ENCODE measurements at regions not wholly inside any gene's neighbourhood (a gene's known extent, or its start where the extent isn't known, plus 50 kb on each side); places are given as distances from the start of the nearest gene placed in this dataset.

DNA sequence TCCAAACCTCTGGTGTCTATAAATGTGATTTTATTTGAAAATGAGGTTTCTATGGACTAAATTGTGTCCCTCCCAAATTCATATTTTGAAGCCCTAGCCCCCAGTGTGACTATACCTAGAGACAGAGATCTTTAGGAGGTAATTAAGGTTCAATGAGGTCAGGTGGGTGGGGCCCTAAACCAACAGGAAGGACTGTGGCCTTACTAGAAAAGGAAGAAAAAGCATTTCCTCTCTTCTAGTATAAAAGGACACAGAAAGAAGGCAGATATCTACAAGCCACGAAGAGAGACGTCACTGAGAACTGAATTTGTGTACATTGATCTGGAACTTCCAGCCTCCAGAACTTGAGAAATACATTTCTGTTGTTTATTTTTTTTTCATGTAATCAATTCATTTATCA is 123.1 kb upstream of the RUNX1 start:
- no peak for TF ChIP-seq POLR2A (IDR thresholded peaks at IDR 0.05)
- no peak for TF ChIP-seq EP300 (IDR thresholded peaks at IDR 0.05)
- TF ChIP-seq, protein P1, sequence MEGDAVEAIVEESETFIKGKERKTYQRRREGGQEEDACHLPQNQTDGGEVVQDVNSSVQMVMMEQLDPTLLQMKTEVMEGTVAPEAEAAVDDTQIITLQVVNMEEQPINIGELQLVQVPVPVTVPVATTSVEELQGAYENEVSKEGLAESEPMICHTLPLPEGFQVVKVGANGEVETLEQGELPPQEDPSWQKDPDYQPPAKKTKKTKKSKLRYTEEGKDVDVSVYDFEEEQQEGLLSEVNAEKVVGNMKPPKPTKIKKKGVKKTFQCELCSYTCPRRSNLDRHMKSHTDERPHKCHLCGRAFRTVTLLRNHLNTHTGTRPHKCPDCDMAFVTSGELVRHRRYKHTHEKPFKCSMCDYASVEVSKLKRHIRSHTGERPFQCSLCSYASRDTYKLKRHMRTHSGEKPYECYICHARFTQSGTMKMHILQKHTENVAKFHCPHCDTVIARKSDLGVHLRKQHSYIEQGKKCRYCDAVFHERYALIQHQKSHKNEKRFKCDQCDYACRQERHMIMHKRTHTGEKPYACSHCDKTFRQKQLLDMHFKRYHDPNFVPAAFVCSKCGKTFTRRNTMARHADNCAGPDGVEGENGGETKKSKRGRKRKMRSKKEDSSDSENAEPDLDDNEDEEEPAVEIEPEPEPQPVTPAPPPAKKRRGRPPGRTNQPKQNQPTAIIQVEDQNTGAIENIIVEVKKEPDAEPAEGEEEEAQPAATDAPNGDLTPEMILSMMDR (IDR thresholded peaks at IDR 0.05) = no peak
- no peaks in the 10 kb centered on the region for H3K36me3 ChIP-seq
- no peak overlapping the region for H3K27ac ChIP-seq
- 70 to 76% methylated on average over 2 of the region's 2 CpGs for WGBS, 2 donors
- no peaks in the 10 kb centered on the region for H3K27me3 ChIP-seq
- DNase-seq (ENCODE audit: low spot score in 2 of 2) = no peak
- H3K9me3 ChIP-seq = no peaks in the 10 kb centered on the region
- no peak overlapping the region for H3K4me3 ChIP-seq
- H3K4me1 ChIP-seq = no peaks in the 10 kb centered on the region

DNA sequence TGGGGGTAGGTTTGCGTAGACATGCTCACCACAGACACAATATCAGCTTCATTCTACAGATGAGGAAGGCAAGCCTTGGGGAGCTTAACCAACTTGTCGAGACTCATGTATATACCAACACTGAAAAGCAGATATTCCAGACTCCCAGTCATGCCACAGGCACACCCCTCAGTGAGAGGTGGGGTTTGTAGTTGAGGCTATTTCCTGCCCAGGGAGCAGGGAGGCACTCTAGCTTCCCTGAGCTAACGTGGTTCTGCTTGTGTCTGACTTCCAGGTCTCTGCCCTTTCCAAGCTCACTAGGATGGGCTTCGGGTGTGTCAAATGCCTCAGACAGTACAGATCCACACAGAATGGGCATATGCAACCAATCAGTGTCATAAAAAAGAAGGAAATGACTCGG is 122.3 kb upstream of the RUNX1 start:
- WGBS, 2 donors = 68 to 73% methylated on average over 5 of the region's 5 CpGs
- H3K36me3 ChIP-seq = no peaks in the 10 kb centered on the region

DNA sequence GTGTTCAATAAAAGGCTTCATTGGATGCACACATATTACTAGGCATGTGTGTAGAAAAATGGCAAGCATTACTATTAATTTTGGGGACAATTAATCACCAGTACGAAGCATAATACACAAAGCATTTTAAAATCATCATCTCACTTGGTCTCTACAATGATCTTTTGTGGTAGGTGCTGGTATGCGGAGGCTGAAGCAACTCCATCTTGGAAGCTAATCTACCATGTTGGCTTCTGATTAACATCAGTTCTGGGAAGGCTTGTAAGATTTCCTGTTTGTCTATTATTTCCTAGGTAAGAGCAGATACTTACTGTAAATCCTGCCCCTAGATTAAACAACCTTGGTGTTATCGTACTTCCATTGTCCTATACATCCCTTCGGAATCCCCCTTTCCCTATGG is 121.7 kb upstream of the RUNX1 start:
- no peaks in the 10 kb centered on the region for H3K36me3 ChIP-seq
- no peak overlapping the region for H3K4me3 ChIP-seq
- no peaks in the 10 kb centered on the region for H3K27me3 ChIP-seq
- H3K27ac ChIP-seq = no peak overlapping the region
- no peak for TF ChIP-seq EP300 (IDR thresholded peaks at IDR 0.05)
- TF ChIP-seq, protein P1 (IDR thresholded peaks at IDR 0.05) = no peak
- TF ChIP-seq POLR2A (IDR thresholded peaks at IDR 0.05) = no peak
- no peak for DNase-seq (ENCODE audit: low spot score in 2 of 2)
- 92 to 95% methylated on average over 4 of the region's 4 CpGs for WGBS, 2 donors
- no peaks in the 10 kb centered on the region for H3K9me3 ChIP-seq
- H3K4me1 ChIP-seq = no peaks in the 10 kb centered on the region

More for the DNA sequence above, 122.3 kb upstream of the RUNX1 start:
- TF ChIP-seq, protein P1 (IDR thresholded peaks at IDR 0.05) = no peak
- TF ChIP-seq POLR2A (IDR thresholded peaks at IDR 0.05) (no peak), EP300 (IDR thresholded peaks at IDR 0.05) (no peak)
- no peak for DNase-seq (ENCODE audit: low spot score in 2 of 2)
- Histone ChIP-seq H3K27me3 (no peaks in the 10 kb centered on the region), H3K9me3 (no peaks in the 10 kb centered on the region), H3K4me1 (no peaks in the 10 kb centered on the region), H3K27ac (no peak overlapping the region), H3K4me3 (no peak overlapping the region)

DNA sequence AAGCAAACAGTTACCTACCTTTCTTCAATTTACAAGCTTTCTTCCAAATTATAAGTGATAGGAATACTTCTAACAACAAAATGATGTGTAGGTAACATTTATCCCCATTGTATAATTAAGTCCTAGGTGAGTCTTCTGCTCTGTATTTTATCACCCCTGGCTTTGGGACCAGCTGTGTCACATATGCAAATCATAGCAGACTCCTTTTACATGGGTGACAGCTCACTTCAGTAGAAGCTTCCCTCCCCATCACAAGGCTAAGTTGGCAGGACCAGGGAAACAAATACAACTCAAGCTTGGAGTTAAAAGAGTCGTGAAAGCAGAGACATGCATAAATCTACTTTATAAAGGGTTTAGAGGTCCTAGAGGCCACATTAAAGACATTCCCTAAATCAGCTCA is 121.1 kb upstream of the RUNX1 start:
- Histone ChIP-seq H3K4me3 (no peak overlapping the region), H3K4me1 (no peaks in the 10 kb centered on the region), H3K36me3 (no peaks in the 10 kb centered on the region), H3K27me3 (no peaks in the 10 kb centered on the region), H3K9me3 (peaks cover 0 to 2% (median 0%) of the 10 kb centered on the region in 4 donors), H3K27ac (no peak overlapping the region)
- TF ChIP-seq POLR2A (IDR thresholded peaks at IDR 0.05) (no peak), EP300 (IDR thresholded peaks at IDR 0.05) (no peak)
- TF ChIP-seq, protein P1 (IDR thresholded peaks at IDR 0.05) = no peak
- no peak for DNase-seq (ENCODE audit: low spot score in 2 of 2)
- 85 to 96% methylated on average over 1 of the region's 1 CpG for WGBS, 2 donors

DNA sequence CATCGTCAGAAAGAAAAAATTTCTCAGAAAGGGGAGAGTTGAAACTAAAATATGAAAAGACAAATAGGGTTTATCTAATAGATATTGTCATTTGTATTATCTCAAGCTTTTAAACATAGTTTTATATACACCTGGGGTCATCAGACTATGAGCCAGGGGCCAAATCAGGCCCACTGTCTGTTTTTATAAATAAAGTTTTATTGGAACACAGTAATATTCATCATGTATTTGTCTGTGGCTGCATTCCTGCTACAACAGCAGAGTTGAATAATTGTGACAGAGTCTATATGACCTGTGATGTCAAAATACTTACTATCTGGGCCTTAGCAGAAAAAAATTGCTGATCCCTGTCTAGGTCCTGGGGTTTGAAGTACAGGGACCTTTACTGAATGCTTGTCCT is 120.5 kb upstream of the RUNX1 start:
- H3K4me3 ChIP-seq = no peak overlapping the region
- H3K4me1 ChIP-seq = no peaks in the 10 kb centered on the region
- H3K36me3 ChIP-seq = no peaks in the 10 kb centered on the region
- H3K9me3 ChIP-seq = peaks cover 0 to 5% (median 0%) of the 10 kb centered on the region in 4 donors
- no peak for TF ChIP-seq POLR2A (IDR thresholded peaks at IDR 0.05)
- TF ChIP-seq, protein P1 (IDR thresholded peaks at IDR 0.05) = no peak
- TF ChIP-seq EP300 (IDR thresholded peaks at IDR 0.05) = no peak
- H3K27ac ChIP-seq = no peak overlapping the region
- H3K27me3 ChIP-seq = no peaks in the 10 kb centered on the region
- no peak for DNase-seq (ENCODE audit: low spot score in 2 of 2)
- 44 to 50% methylated on average over 1 of the region's 1 CpG for WGBS, 2 donors

Measured in tibial nerve (tissue), 4 donors.